22Rv1 (cell line): ENCODE measurements at regions not wholly inside any gene's neighbourhood (a gene's known extent, or its start where the extent isn't known, plus 50 kb on each side); places are given as distances from the start of the nearest gene placed in this dataset.

Source experiments
- ZFX ChIP-seq: fragments of 450-650 bp; IDR thresholded peaks from 2 replicates; pipeline ENCODE4 v1.6.1; 2017; ENCODE audit warnings: antibody characterized with exemption, borderline replicate concordance
- TF ChIP-seq, protein P1 (sequence below): fragments of 450-650 bp; IDR thresholded peaks from 2 replicates; pipeline ENCODE4 v1.5.1; 2017; ENCODE audit warnings: mild to moderate bottlenecking

DNA sequence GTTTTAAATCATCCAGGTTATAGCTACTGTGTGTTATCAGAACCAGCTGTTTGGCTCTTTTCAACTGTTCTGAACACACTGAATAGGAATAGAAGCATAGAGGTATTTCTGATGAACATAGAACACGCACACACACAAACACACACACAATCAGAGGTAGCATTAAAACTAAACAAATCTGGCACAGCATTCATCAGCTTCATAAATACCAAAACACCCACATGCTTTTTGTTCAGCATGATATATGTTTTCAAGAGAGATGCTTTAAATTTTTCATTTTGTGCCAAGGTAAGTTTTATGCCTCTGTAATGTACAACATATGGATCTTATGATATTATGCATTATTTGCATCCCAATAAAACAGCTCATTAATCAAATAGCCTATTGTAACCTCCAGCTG is 208.6 kb downstream of the GALC start:
- TF ChIP-seq, protein P1, sequence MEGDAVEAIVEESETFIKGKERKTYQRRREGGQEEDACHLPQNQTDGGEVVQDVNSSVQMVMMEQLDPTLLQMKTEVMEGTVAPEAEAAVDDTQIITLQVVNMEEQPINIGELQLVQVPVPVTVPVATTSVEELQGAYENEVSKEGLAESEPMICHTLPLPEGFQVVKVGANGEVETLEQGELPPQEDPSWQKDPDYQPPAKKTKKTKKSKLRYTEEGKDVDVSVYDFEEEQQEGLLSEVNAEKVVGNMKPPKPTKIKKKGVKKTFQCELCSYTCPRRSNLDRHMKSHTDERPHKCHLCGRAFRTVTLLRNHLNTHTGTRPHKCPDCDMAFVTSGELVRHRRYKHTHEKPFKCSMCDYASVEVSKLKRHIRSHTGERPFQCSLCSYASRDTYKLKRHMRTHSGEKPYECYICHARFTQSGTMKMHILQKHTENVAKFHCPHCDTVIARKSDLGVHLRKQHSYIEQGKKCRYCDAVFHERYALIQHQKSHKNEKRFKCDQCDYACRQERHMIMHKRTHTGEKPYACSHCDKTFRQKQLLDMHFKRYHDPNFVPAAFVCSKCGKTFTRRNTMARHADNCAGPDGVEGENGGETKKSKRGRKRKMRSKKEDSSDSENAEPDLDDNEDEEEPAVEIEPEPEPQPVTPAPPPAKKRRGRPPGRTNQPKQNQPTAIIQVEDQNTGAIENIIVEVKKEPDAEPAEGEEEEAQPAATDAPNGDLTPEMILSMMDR, result no peak
- TF ChIP-seq ZFX, result no peak
